OCI-LY1 (cell line): ENCODE measurements at regions not wholly inside any gene's neighbourhood (a gene's known extent, or its start where the extent isn't known, plus 50 kb on each side); places are given as distances from the start of the nearest gene placed in this dataset.

Experiments used
- H2AFZ ChIP-seq: fragments of 200-600 bp; sonication (generic), shearing (Covaris generic); 2 replicates; pipeline ENCODE4 v1.6.0; 2014; ENCODE audit warnings: antibody characterized with exemption, mild to moderate bottlenecking, low read length
- H3F3A ChIP-seq: fragments of 200-600 bp; sonication (generic), shearing (Covaris generic); 2 replicates; pipeline ENCODE4 v1.6.0; 2014; ENCODE audit warnings: mild to moderate bottlenecking, antibody characterized with exemption, low read length, moderate library complexity; ENCODE audit not compliant: insufficient read depth
- H3K27ac ChIP-seq: fragments of 200-600 bp; sonication (generic); 2 replicates; pipeline ENCODE4 v1.5.1; 2014; ENCODE audit warnings: low read length, mixed run types, mild to moderate bottlenecking, low read depth; ENCODE audit not compliant: poor library complexity, severe bottlenecking
- H3K27me3 ChIP-seq: fragments of 200-600 bp; sonication (generic); 2 replicates; pipeline ENCODE4 v1.6.0; 2014; ENCODE audit warnings: antibody characterized with exemption, mild to moderate bottlenecking, low read length, moderate library complexity; ENCODE audit not compliant: insufficient read depth
- H3K36me3 ChIP-seq: fragments of 200-600 bp; sonication (generic); 2 replicates; pipeline ENCODE4 v1.6.1; 2014; ENCODE audit warnings: mild to moderate bottlenecking, antibody characterized with exemption, low read length, moderate library complexity, mixed read lengths; ENCODE audit not compliant: insufficient read depth
- H3K4me1 ChIP-seq: fragments of 200-600 bp; sonication (generic); 2 replicates; pipeline ENCODE4 v1.5.1; 2014; ENCODE audit warnings: mild to moderate bottlenecking, low read length, moderate library complexity; ENCODE audit not compliant: insufficient read depth, severe bottlenecking
- H3K4me2 ChIP-seq: fragments of 200-600 bp; sonication (generic), shearing (Covaris generic); 2 replicates; pipeline ENCODE4 v1.6.1; 2014; ENCODE audit warnings: low read length
- H3K4me3 ChIP-seq: fragments of 200-600 bp; sonication (generic); 2 replicates; pipeline ENCODE4 v1.5.1; 2014; ENCODE audit warnings: low read length, low read depth, mild to moderate bottlenecking, mixed read lengths; ENCODE audit not compliant: poor library complexity, severe bottlenecking
- H3K79me2 ChIP-seq: fragments of 200-600 bp; shearing (Covaris generic); 2 replicates; pipeline ENCODE4 v1.6.1; 2016; ENCODE audit warnings: mixed run types, low read length, mixed read lengths; ENCODE audit not compliant: insufficient read depth
- H3K9ac ChIP-seq: fragments of 200-600 bp; sonication (generic), shearing (Covaris generic); 2 replicates; pipeline ENCODE4 v1.6.1; 2014; ENCODE audit warnings: mild to moderate bottlenecking, low read length, mixed read lengths
- H3K9me2 ChIP-seq: fragments of 200-600 bp; sonication (generic), shearing (Covaris generic); 2 replicates; pipeline ENCODE4 v1.6.1; 2014; ENCODE audit warnings: low read depth, mild to moderate bottlenecking, low read length, mixed read lengths
- H3K9me3 ChIP-seq: fragments of 200-600 bp; shearing (Covaris generic); 2 replicates; pipeline ENCODE4 v1.6.1; 2014; ENCODE audit warnings: low read length, mixed read lengths
- H4K20me1 ChIP-seq: fragments of 200-600 bp; sonication (generic), shearing (Covaris generic); 2 replicates; pipeline ENCODE4 v1.6.0; 2016; ENCODE audit warnings: mild to moderate bottlenecking, low read length; ENCODE audit not compliant: insufficient read depth
- CTCF ChIP-seq: fragments of 200-600 bp; sonication (generic), shearing (Covaris generic); IDR thresholded peaks from 2 replicates; pipeline ENCODE4 v1.5.1; 2017; ENCODE audit warnings: mild to moderate bottlenecking, antibody characterized with exemption, low read length, moderate library complexity, mixed read lengths
- EZH2 ChIP-seq: fragments of 200-600 bp; sonication (generic), shearing (Covaris generic); IDR thresholded peaks from 2 replicates; pipeline ENCODE4 v1.8.0; 2017; ENCODE audit warnings: borderline replicate concordance, mixed run types, mild to moderate bottlenecking, antibody characterized with exemption, low read length, moderate library complexity, mixed read lengths

DNA sequence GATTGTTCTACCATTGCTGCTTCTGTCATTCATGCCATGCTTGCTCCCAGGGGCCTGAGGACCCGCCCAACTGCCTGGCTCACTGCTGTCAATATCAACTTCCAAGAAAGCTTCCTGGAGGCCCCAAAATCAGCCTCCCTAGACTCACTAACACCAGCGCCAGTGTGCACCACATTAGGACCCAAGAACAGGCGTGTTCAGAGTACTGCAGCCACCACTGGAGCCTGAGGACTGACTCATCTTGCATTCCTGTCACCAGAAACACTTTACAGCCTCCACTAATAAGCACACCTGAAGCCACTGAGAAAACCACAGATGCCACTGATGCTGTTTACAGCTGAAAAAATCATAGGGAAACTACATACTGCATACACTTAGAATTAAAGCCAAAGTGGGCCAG is 1284.3 kb downstream of the TYW1 start:
- H3K4me1 ChIP-seq: no peaks in the 10 kb centered on the region
- H3K4me3 ChIP-seq: no peak overlapping the region
- H3F3A ChIP-seq: no peaks in the 10 kb centered on the region
- no peak overlapping the region for H2AFZ ChIP-seq
- no peaks in the 10 kb centered on the region for H3K9me3 ChIP-seq
- H3K79me2 ChIP-seq: no peaks in the 10 kb centered on the region
- H4K20me1 ChIP-seq: no peaks in the 10 kb centered on the region
- no peak overlapping the region for H3K9ac ChIP-seq
- H3K36me3 ChIP-seq: no peaks in the 10 kb centered on the region
- H3K27me3 ChIP-seq: no peaks in the 10 kb centered on the region
- no peak overlapping the region for H3K4me2 ChIP-seq
- no peaks in the 10 kb centered on the region for H3K9me2 ChIP-seq
- no peak for TF ChIP-seq CTCF
- TF ChIP-seq EZH2: no peak
- no peak overlapping the region for H3K27ac ChIP-seq

DNA sequence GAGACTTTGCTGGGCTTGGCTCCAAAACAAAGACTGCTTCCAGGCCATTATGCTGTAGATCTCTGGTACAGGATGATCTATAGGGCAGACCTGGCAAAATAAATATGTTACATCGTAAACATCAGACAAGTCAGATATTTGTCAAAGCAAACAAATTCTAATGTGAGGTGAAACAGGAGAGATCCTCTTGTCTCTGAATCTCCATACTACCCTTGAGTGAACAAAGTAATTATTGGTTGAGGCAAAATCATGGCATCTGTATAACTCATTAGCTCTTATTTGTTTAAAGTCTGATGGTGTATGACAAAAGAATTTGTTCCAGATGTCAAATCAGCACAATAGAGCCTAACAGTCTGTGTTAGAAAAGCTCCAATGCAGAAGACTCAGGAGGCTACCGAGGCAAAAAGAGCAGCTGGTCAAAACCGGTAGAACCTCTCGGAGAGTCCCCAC is 1291.5 kb downstream of the TYW1 start:
- Histone ChIP-seq H3F3A (no peaks in the 10 kb centered on the region), H4K20me1 (no peaks in the 10 kb centered on the region), H2AFZ (no peak overlapping the region), H3K79me2 (no peaks in the 10 kb centered on the region), H3K4me2 (no peak overlapping the region), H3K4me1 (no peaks in the 10 kb centered on the region), H3K4me3 (no peak overlapping the region), H3K27me3 (no peaks in the 10 kb centered on the region), H3K9ac (no peak overlapping the region), H3K36me3 (no peaks in the 10 kb centered on the region), H3K9me3 (no peaks in the 10 kb centered on the region), H3K27ac (no peak overlapping the region), H3K9me2 (no peaks in the 10 kb centered on the region)
- no peak for TF ChIP-seq EZH2

DNA sequence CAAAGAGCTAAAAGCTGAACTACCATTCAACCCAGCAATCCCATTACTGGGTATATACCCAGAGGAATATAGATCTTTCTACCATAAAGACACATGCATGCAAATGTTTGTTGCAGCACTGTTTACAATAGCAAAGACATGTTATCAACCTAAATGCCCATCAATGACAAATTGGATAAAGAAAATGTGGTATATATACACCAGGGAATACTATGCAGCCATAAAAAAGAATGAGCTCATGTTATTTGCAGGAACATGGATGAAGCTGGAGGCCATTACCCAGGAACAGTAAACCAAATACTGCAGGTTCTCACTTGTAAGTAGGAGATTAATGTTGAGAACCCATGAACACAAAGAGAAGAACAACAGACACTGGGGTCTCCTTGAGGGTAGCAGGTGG is 1295.1 kb downstream of the TYW1 start:
- no peak for TF ChIP-seq CTCF
- H3K9me2 ChIP-seq: no peaks in the 10 kb centered on the region
- H3K4me3 ChIP-seq: no peak overlapping the region
- no peaks in the 10 kb centered on the region for H3K27me3 ChIP-seq
- no peaks in the 10 kb centered on the region for H3K4me1 ChIP-seq
- no peaks in the 10 kb centered on the region for H3K79me2 ChIP-seq
- no peak overlapping the region for H2AFZ ChIP-seq
- H3K9me3 ChIP-seq: no peaks in the 10 kb centered on the region
- no peak overlapping the region for H3K9ac ChIP-seq
- H4K20me1 ChIP-seq: no peaks in the 10 kb centered on the region
- H3K27ac ChIP-seq: no peak overlapping the region
- H3F3A ChIP-seq: no peaks in the 10 kb centered on the region
- no peak overlapping the region for H3K4me2 ChIP-seq
- no peaks in the 10 kb centered on the region for H3K36me3 ChIP-seq

DNA sequence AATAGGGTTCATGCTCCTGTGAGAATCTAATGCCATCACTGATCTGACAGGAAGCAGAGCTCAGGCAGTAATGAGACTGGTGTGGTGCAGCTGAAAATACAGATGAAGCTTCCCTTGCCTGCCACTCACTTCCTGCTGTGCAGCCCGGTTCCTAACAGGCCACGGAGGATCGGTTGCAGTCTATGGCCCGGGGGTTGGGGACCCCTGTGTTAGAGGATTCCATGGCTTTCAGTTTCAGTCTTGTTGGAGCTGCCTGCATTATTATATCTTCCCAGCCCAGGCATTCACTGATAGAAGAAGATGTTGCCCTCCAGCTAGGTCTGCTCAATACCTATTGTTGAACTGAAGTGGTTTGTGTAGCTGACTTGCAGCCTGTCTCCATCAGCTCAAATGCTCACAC is 1298.8 kb downstream of the TYW1 start:
- Histone ChIP-seq H3K9me2 (no peaks in the 10 kb centered on the region), H3K4me1 (no peaks in the 10 kb centered on the region), H2AFZ (no peak overlapping the region), H3K4me2 (no peak overlapping the region), H3K9me3 (no peaks in the 10 kb centered on the region), H3K79me2 (no peaks in the 10 kb centered on the region), H3K27me3 (no peaks in the 10 kb centered on the region), H4K20me1 (no peaks in the 10 kb centered on the region), H3K27ac (no peak overlapping the region), H3K4me3 (no peak overlapping the region), H3F3A (no peaks in the 10 kb centered on the region), H3K9ac (no peak overlapping the region), H3K36me3 (no peaks in the 10 kb centered on the region)
- TF ChIP-seq CTCF (no peak), EZH2 (no peak)
